Activated CD4-positive, alpha-beta T cell treated with anti-CD3 and anti-CD28 coated beads, Interleukin-2, amount 10 ng/mL, durations not matched to agents 24 days and 14 days (primary cell): ENCODE measurements at regions not wholly inside any gene's neighbourhood (a gene's known extent, or its start where the extent isn't known, plus 50 kb on each side); places are given as distances from the start of the nearest gene placed in this dataset.

Experiments
- DNase-seq: peaks from one replicate; pipeline ENCODE4 v3.0.0; 2022
- H3K27ac Mint-ChIP-seq: one replicate; pipeline ENCODE4 v1.8.0; 2022; ENCODE audit warnings: mild to moderate bottlenecking, mixed read lengths
- H3K27me3 Mint-ChIP-seq: one replicate; pipeline ENCODE4 v1.8.0; 2022; ENCODE audit warnings: mixed read lengths
- H3K36me3 Mint-ChIP-seq: one replicate; pipeline ENCODE4 v1.8.0; 2022; ENCODE audit warnings: low read depth, mild to moderate bottlenecking, mixed read lengths
- H3K4me1 Mint-ChIP-seq: one replicate; pipeline ENCODE4 v1.8.0; 2021; ENCODE audit warnings: mixed read lengths
- H3K4me3 Mint-ChIP-seq: one replicate; pipeline ENCODE4 v1.8.0; 2022; ENCODE audit warnings: mild to moderate bottlenecking, moderate library complexity, mixed read lengths
- H3K9me3 Mint-ChIP-seq: one replicate; pipeline ENCODE4 v1.8.0; 2021; ENCODE audit warnings: mixed read lengths
- intact Hi-C: fragments of 100-400 bp; cut with micrococcal nuclease; formaldehyde crosslinking; loops from one replicate; pipeline ENCODE4 v1.15.1; 2023

GRCh38 chr2:118240276-118240675 lies 152.0 kb downstream of the INSIG2 start:
- intact Hi-C loops, result no loop called here
- Mint-ChIP-seq H3K36me3 (no peaks in the 10 kb centered on the region), H3K27ac (no peak overlapping the region), H3K4me1 (no peaks in the 10 kb centered on the region), H3K27me3 (peaks cover 16% of the 10 kb centered on the region), H3K9me3 (peaks cover 4% of the 10 kb centered on the region), H3K4me3 (no peak overlapping the region)
- DNase-seq, result no peak

GRCh38 chr2:118239284-118239683 lies 151.0 kb downstream of the INSIG2 start:
- Mint-ChIP-seq H3K27ac (no peak overlapping the region), H3K4me1 (no peaks in the 10 kb centered on the region), H3K9me3 (peaks cover 4% of the 10 kb centered on the region), H3K36me3 (no peaks in the 10 kb centered on the region), H3K4me3 (no peak overlapping the region), H3K27me3 (peaks cover 12% of the 10 kb centered on the region)
- DNase-seq, result no peak
- intact Hi-C loops, result no loop called here

GRCh38 chr2:118237451-118237850 lies 149.2 kb downstream of the INSIG2 start:
- DNase-seq, result no peak
- peaks cover 15% of the 10 kb centered on the region for H3K27me3 Mint-ChIP-seq
- no peaks in the 10 kb centered on the region for H3K4me1 Mint-ChIP-seq

DNA sequence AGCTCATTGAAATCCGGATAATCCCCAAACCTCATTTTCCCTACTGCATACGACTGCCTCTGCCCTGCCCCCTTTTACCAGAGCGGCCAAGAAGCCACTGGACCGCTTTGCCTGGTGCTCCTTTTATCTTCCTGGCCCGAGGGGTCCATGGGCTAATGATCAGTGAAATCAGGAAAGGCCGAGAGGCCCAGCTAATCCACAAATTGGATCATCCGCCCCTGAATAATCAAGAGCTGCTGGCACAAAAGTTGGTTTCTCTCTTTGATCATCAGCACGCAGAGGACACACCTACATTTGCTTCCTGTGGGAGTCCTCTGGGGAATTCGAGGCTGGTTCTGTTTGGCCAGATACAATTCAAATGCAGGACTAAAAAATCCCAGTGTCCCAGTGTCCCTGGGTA lies 144.5 kb downstream of the INSIG2 start:
- no peak for DNase-seq
- Mint-ChIP-seq H3K36me3 (no peaks in the 10 kb centered on the region), H3K9me3 (peaks cover 4% of the 10 kb centered on the region), H3K4me3 (no peak overlapping the region), H3K27ac (no peak overlapping the region), H3K27me3 (peaks cover 17% of the 10 kb centered on the region), H3K4me1 (no peaks in the 10 kb centered on the region)
- intact Hi-C loops, result no loop called here

More at GRCh38 chr2:118237451-118237850, 149.2 kb downstream of the INSIG2 start:
- no peak overlapping the region for H3K4me3 Mint-ChIP-seq
- H3K27ac Mint-ChIP-seq, result no peak overlapping the region
- H3K36me3 Mint-ChIP-seq, result no peaks in the 10 kb centered on the region
- intact Hi-C loops, result no loop called here
- peaks cover 4% of the 10 kb centered on the region for H3K9me3 Mint-ChIP-seq

DNA sequence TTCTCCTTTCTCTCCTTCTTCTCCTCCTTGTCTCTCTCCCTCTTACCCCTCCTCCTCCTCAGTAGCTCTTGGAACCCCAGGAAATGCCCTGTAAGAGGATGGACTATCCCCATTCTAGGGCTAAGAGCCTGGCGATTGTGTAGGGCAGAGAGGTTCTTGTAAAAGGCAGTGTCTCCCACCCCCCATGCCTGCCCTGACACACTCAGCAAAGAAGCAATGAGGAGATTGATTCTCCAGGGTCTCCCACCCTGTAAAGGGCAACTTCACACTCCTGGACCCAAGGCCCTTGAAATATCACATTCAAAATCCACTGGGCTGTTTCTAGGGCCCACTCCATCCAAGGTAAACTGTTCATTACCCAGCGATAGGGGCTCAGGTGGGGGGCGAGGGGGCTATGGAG lies 144.1 kb downstream of the INSIG2 start:
- H3K36me3 Mint-ChIP-seq, result no peaks in the 10 kb centered on the region
- intact Hi-C loops, result no loop called here
- H3K27me3 Mint-ChIP-seq, result peaks cover 20% of the 10 kb centered on the region
- DNase-seq, result no peak
- H3K4me1 Mint-ChIP-seq, result no peaks in the 10 kb centered on the region
- H3K4me3 Mint-ChIP-seq, result no peak overlapping the region
- H3K27ac Mint-ChIP-seq, result no peak overlapping the region
- H3K9me3 Mint-ChIP-seq, result peaks cover 4% of the 10 kb centered on the region

- no peak for DNase-seq
- H3K9me3 Mint-ChIP-seq, result no peaks in the 10 kb centered on the region
- no peak overlapping the region for H3K4me3 Mint-ChIP-seq
- no peaks in the 10 kb centered on the region for H3K4me1 Mint-ChIP-seq
- H3K27me3 Mint-ChIP-seq, result peaks cover 22% of the 10 kb centered on the region
- intact Hi-C loops, result no loop called here
- H3K36me3 Mint-ChIP-seq, result no peaks in the 10 kb centered on the region
- H3K27ac Mint-ChIP-seq, result no peak overlapping the region
These were observed 143.5 kb downstream of the INSIG2 start for GRCh38 chr2:118231759-118232158.

- Mint-ChIP-seq H3K4me1 (peaks cover 11% of the 10 kb centered on the region), H3K4me3 (no peak overlapping the region), H3K9me3 (no peaks in the 10 kb centered on the region), H3K27ac (no peak overlapping the region), H3K36me3 (no peaks in the 10 kb centered on the region), H3K27me3 (peaks cover 44% of the 10 kb centered on the region)
- DNase-seq, result no peak
- intact Hi-C loops, result no loop called here
These were observed 139.6 kb downstream of the INSIG2 start for GRCh38 chr2:118227698-118228508.

GRCh38 chr2:118225666-118226065 lies 137.4 kb downstream of the INSIG2 start:
- Mint-ChIP-seq H3K36me3 (no peaks in the 10 kb centered on the region), H3K4me3 (peak overlapping the region; percentile 62), H3K27ac (no peak overlapping the region), H3K9me3 (no peaks in the 10 kb centered on the region), H3K4me1 (peaks cover 18% of the 10 kb centered on the region), H3K27me3 (peaks cover 64% of the 10 kb centered on the region)
- intact Hi-C loops, result no loop called here
- DNase-seq, result no peak

DNA sequence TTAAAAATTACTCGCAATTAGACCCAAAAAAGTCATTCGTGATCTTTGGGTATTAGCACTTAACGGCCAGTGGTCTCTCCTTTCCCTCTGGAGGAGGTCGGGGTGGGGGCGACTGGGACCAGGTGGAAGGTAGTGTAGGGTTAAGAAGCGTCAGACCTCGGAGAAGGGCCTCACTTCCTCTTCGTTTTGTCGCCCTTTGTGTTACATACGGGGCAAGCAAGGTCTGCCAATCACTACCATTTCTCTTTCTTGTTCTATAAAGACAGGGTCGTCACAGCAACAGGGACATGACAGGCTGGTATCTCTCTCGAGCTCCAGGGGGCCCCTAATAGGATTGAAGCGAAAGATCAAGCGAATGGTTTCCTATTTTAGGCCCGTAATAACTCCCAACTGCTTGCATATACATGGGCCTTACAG lies 136.6 kb downstream of the INSIG2 start:
- peaks cover 18% of the 10 kb centered on the region for H3K4me1 Mint-ChIP-seq
- no peak for DNase-seq
- no peaks in the 10 kb centered on the region for H3K36me3 Mint-ChIP-seq
- peak overlapping the region; percentile 62 for H3K4me3 Mint-ChIP-seq
- peaks cover 66% of the 10 kb centered on the region for H3K27me3 Mint-ChIP-seq
- peak overlapping the region; percentile 17 for H3K27ac Mint-ChIP-seq
- intact Hi-C loops, result loop anchor here (1.0 kb wide), 1 partner anchor 85 kb away; no protein-coding TSS in a partner anchor
- no peaks in the 10 kb centered on the region for H3K9me3 Mint-ChIP-seq

DNA sequence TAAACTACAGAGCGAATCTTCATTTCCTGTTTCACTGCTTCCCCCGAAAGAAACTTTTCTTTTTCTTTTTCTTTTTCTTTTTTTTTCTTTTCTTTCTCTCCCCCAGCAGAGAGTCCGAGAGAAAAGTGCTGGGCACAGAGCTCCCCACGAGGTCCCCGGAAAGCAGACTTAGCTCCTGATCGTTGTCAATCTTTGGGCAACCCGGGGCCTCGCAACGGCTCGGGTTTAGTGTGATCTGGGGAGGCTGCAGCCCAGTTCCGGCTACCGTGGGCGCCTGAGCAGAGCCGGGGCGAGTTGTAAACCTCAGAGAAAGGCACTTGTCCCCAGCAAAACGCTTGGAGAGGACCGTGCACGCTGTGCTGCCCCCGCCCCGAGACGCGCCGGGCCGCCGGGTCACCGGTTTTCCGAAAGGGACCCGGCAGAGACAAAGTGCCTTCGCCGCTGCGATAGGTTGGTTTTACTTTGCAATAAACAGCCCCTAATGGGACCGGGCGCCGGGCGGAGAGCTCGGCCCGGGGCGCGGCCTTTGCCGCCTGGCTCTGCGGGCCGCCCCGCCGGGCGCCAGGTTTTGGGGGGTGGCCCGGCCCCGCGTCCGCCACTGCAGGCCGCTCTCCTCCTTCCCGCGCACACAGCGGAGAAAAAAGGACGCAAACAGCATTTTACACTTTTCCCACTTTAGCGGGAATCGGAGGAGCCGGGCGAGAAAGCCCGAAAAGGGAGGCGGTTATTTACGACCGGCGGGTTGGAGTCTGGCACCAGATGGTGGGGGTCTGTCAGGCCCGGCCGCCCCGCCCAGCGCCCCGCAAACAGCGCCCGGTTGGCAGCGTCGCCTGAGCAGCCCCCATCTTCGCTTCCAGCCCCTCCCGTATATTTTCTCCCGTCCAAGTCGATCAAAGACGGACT lies 136.0 kb downstream of the INSIG2 start:
- Mint-ChIP-seq H3K27ac (peak overlapping the region; percentile 55), H3K36me3 (no peaks in the 10 kb centered on the region), H3K27me3 (peaks cover 67% of the 10 kb centered on the region), H3K4me3 (peak overlapping the region; percentile 89), H3K4me1 (peaks cover 18% of the 10 kb centered on the region), H3K9me3 (no peaks in the 10 kb centered on the region)
- DNase-seq, result peak; percentile 82
- intact Hi-C loops, result loop anchor here (1.0 to 2.0 kb wide), 2 partner anchors 86 to 951 kb away; no protein-coding TSS in a partner anchor

DNA sequence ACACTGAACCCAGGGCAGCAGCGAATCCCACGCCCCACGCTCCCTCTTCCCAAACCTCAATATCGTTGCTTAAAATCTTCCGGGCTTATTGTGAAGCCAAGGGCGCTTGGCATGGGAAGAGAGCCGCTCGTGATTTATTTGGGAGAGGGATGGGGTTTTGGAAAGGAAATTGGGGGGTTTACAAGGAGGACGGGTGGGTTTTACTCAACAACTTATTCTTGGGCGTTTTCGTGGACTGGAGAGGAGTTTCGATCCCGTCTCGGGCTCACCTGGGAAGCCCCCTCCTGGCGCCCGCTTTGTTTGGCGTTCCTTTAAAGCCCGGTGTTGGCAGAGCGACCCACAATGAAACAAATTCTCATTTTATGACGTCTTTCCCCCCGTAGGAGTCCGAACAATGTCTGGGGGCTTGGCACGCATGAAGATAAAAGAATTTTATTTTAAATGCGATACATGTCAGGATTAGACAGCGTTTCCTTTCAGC lies 135.3 kb downstream of the INSIG2 start:
- no peak overlapping the region for H3K27ac Mint-ChIP-seq
- peaks cover 68% of the 10 kb centered on the region for H3K27me3 Mint-ChIP-seq
- peak overlapping the region; percentile 89 for H3K4me3 Mint-ChIP-seq
- DNase-seq, result peak; percentile 64
- intact Hi-C loops, result loop anchor here (2.0 kb wide), 1 partner anchor 951 kb away; no protein-coding TSS in a partner anchor
- H3K4me1 Mint-ChIP-seq, result peaks cover 18% of the 10 kb centered on the region
- no peaks in the 10 kb centered on the region for H3K36me3 Mint-ChIP-seq
- H3K9me3 Mint-ChIP-seq, result no peaks in the 10 kb centered on the region

DNA sequence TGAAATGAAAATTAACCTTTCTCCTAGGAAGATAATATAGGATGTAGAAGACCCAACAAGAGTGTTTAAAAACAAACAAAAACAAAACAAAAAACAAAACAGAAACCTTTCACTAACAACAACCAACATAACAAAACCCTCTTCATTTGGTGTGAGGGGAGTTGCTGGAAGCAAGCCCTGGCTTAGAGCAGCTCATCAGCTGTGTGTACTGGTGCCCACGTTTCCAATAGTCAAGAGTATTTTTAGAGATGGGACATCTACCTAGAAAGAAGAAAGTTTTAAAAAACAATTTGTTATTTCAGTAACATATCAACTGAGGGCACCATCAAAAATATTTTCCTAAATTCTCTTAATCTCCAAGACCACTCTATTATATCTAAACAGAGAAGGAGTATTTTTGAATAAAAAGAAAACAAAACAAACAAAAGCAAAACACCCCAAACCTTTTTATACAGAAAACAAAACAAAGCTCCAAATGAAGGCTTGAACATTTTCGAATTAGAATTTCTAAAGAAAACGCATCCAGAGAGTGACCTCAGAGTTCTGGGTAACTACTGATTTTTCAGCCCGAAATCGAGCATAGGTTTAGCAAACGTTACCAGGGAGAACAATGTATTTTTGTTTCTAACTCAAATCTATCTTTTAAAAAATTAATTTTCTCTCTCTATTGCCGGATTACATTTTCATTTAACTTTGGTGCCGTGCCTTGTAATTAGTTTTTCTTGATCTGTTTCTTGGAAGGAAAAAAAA lies 134.6 kb downstream of the INSIG2 start:
- Mint-ChIP-seq H3K4me1 (peaks cover 18% of the 10 kb centered on the region), H3K27ac (no peak overlapping the region), H3K9me3 (no peaks in the 10 kb centered on the region), H3K36me3 (no peaks in the 10 kb centered on the region), H3K4me3 (peak overlapping the region; percentile 89), H3K27me3 (peaks cover 71% of the 10 kb centered on the region)
- DNase-seq, result no peak
- intact Hi-C loops, result loop anchor here (1.0 to 2.0 kb wide), 3 partner anchors 177 to 952 kb away; no protein-coding TSS in a partner anchor

DNA sequence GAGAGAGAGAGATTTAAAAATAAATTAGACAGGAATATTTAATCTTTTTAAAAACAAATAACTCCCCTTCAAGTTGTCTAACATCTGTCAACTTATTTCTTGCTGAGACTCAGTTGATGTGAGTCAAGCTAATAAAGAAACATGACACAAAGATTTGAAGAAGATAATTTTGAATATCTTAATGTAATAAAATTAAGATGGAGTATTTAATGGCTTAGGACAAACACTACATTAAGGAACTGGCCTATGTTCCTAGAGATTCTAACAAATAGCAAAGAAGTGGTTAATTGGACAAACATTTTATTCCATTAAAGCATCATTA lies 134.0 kb downstream of the INSIG2 start:
- intact Hi-C loops, result loop anchor here (1.0 to 2.0 kb wide), 3 partner anchors 176 to 953 kb away; no protein-coding TSS in a partner anchor
- H3K36me3 Mint-ChIP-seq, result no peaks in the 10 kb centered on the region
- peaks cover 18% of the 10 kb centered on the region for H3K4me1 Mint-ChIP-seq
- peak overlapping the region; percentile 10 for H3K4me3 Mint-ChIP-seq
- H3K27me3 Mint-ChIP-seq, result peaks cover 71% of the 10 kb centered on the region
- DNase-seq, result no peak
- no peaks in the 10 kb centered on the region for H3K9me3 Mint-ChIP-seq
- H3K27ac Mint-ChIP-seq, result no peak overlapping the region
